Activated T-helper 17 cell treated with anti-CD3 and anti-CD28 coated beads, Interleukin-2, amount 50 U/mL, for 72 hours (primary cell): ENCODE measurements at regions not wholly inside any gene's neighbourhood (a gene's known extent, or its start where the extent isn't known, plus 50 kb on each side); places are given as distances from the start of the nearest gene placed in this dataset.

Experiments used
- ATAC-seq: fragments of 150-1000 bp; cut with Tn5 transposase; replicated peaks from 2 replicates; pipeline ENCODE4 v1.10.0; 2021; ENCODE audit warnings: mild to moderate bottlenecking, moderate library complexity
- H3K27ac Mint-ChIP-seq: one replicate; pipeline ENCODE4 v1.8.0; 2022; ENCODE audit warnings: mixed read lengths
- H3K27me3 Mint-ChIP-seq: one replicate; pipeline ENCODE4 v1.8.0; 2022; ENCODE audit warnings: mixed read lengths
- H3K36me3 Mint-ChIP-seq: one replicate; pipeline ENCODE4 v1.8.0; 2022; ENCODE audit warnings: low read depth, mild to moderate bottlenecking, mixed read lengths
- H3K4me1 Mint-ChIP-seq: one replicate; pipeline ENCODE4 v1.8.0; 2022; ENCODE audit warnings: mixed read lengths
- H3K4me3 Mint-ChIP-seq: one replicate; pipeline ENCODE4 v1.8.0; 2022; ENCODE audit warnings: mild to moderate bottlenecking, mixed read lengths
- H3K9me3 Mint-ChIP-seq: one replicate; pipeline ENCODE4 v1.8.0; 2022; ENCODE audit warnings: mixed read lengths

GRCh38 chr15:26166429-26166828, 303.3 kb upstream of the ATP10A start:
- Mint-ChIP-seq H3K4me3 (no peak overlapping the region), H3K27ac (no peak overlapping the region), H3K27me3 (peaks cover 16% of the 10 kb centered on the region), H3K36me3 (no peaks in the 10 kb centered on the region), H3K4me1 (no peaks in the 10 kb centered on the region), H3K9me3 (no peaks in the 10 kb centered on the region)
- no peak for ATAC-seq

GRCh38 chr15:26165546-26165945, 302.4 kb upstream of the ATP10A start:
- Mint-ChIP-seq H3K4me1 (no peaks in the 10 kb centered on the region), H3K27ac (no peak overlapping the region), H3K4me3 (no peak overlapping the region), H3K36me3 (no peaks in the 10 kb centered on the region), H3K9me3 (no peaks in the 10 kb centered on the region), H3K27me3 (peaks cover 16% of the 10 kb centered on the region)
- ATAC-seq, result no peak

DNA sequence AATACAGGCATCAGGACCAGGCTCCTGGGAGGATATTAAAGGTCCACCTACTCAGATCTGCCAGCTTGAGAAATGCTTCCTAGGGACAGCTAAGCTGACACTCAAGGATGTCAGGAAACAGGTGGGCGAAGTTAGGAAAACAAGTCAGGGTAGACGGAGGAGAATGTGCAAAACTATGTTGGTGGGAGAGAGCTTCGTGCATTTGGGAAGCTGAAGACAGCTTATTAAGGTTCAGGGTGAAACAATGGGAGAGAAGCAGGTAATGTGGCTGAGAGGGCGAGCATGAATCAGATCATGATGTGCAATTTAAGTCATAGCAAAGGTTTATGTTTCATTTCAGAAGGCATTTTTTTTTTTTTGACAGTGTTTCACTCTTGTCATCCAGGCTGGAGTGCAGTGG, 297.2 kb upstream of the ATP10A start:
- Mint-ChIP-seq H3K4me1 (no peaks in the 10 kb centered on the region), H3K36me3 (no peaks in the 10 kb centered on the region), H3K27ac (no peak overlapping the region), H3K4me3 (no peak overlapping the region), H3K27me3 (peaks cover 34% of the 10 kb centered on the region), H3K9me3 (no peaks in the 10 kb centered on the region)
- ATAC-seq, result no peak

- Mint-ChIP-seq H3K4me1 (no peaks in the 10 kb centered on the region), H3K4me3 (no peak overlapping the region), H3K27me3 (peaks cover 39% of the 10 kb centered on the region), H3K36me3 (no peaks in the 10 kb centered on the region), H3K27ac (no peak overlapping the region), H3K9me3 (peaks cover 7% of the 10 kb centered on the region)
- no peak for ATAC-seq
These were observed 295.0 kb upstream of the ATP10A start for GRCh38 chr15:26158176-26158575.

- no peaks in the 10 kb centered on the region for H3K4me1 Mint-ChIP-seq
- H3K27me3 Mint-ChIP-seq, result peaks cover 45% of the 10 kb centered on the region
- no peak overlapping the region for H3K4me3 Mint-ChIP-seq
- H3K9me3 Mint-ChIP-seq, result peaks cover 9% of the 10 kb centered on the region
- no peak for ATAC-seq
- H3K36me3 Mint-ChIP-seq, result no peaks in the 10 kb centered on the region
- no peak overlapping the region for H3K27ac Mint-ChIP-seq
These were observed 294.0 kb upstream of the ATP10A start for GRCh38 chr15:26157081-26157480.

DNA sequence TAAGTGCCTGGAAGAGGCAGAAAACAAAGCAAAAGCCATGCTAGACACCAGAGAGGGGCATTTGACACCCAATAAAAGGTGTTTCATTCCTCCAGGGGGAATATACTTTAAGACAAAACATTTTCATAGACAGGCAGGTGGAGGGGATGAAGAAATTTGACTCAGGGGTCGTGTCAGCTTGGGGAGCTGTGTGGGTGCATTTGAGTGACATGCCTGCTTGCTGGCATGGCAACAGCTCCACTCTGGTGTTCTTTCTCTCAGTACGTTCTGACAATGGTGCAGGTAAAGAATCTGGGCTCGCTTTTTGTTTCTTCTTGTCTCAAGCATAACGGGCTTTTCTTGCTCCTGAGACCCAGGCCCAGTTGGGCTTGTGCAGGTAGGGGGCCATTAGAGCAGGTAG, 292.9 kb upstream of the ATP10A start:
- ATAC-seq, result no peak
- Mint-ChIP-seq H3K4me1 (no peaks in the 10 kb centered on the region), H3K4me3 (no peak overlapping the region), H3K36me3 (no peaks in the 10 kb centered on the region), H3K27ac (no peak overlapping the region), H3K27me3 (peaks cover 44% of the 10 kb centered on the region), H3K9me3 (peaks cover 9% of the 10 kb centered on the region)

- Mint-ChIP-seq H3K27ac (no peak overlapping the region), H3K36me3 (no peaks in the 10 kb centered on the region), H3K4me3 (no peak overlapping the region), H3K9me3 (peaks cover 4% of the 10 kb centered on the region), H3K27me3 (peaks cover 41% of the 10 kb centered on the region), H3K4me1 (no peaks in the 10 kb centered on the region)
- no peak for ATAC-seq
These were observed 285.2 kb upstream of the ATP10A start for GRCh38 chr15:26148156-26148860.

GRCh38 chr15:26146202-26146601, 283.1 kb upstream of the ATP10A start:
- Mint-ChIP-seq H3K4me1 (no peaks in the 10 kb centered on the region), H3K27me3 (peaks cover 37% of the 10 kb centered on the region), H3K27ac (no peak overlapping the region), H3K36me3 (no peaks in the 10 kb centered on the region), H3K4me3 (no peak overlapping the region), H3K9me3 (no peaks in the 10 kb centered on the region)
- no peak for ATAC-seq

DNA sequence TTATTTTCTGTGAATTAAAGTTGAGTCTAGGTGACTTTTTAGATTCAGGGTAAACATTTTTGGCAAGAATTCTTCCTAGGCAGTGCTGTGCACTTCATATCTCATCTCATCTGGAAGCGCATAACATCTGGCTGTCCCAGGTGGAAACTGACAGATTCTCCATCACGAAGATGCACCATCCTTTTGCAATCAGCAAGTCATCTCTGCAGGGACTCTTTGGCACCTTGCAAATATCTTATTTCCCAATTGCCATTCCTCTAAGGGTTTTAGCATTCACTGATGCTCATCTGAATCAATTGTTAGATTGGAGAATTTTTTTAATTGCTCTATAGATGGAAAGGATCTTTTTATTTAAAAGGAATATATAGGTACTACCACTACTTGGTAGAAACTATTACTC, 282.7 kb upstream of the ATP10A start:
- Mint-ChIP-seq H3K9me3 (no peaks in the 10 kb centered on the region), H3K27ac (no peak overlapping the region), H3K27me3 (peaks cover 34% of the 10 kb centered on the region), H3K4me3 (no peak overlapping the region), H3K36me3 (no peaks in the 10 kb centered on the region), H3K4me1 (no peaks in the 10 kb centered on the region)
- no peak for ATAC-seq

GRCh38 chr15:26144836-26145235, 281.7 kb upstream of the ATP10A start:
- H3K4me1 Mint-ChIP-seq, result no peaks in the 10 kb centered on the region
- ATAC-seq, result no peak
- H3K36me3 Mint-ChIP-seq, result no peaks in the 10 kb centered on the region
- peaks cover 31% of the 10 kb centered on the region for H3K27me3 Mint-ChIP-seq
- no peak overlapping the region for H3K4me3 Mint-ChIP-seq
- H3K9me3 Mint-ChIP-seq, result no peaks in the 10 kb centered on the region
- H3K27ac Mint-ChIP-seq, result no peak overlapping the region

- H3K4me3 Mint-ChIP-seq, result no peak overlapping the region
- no peaks in the 10 kb centered on the region for H3K36me3 Mint-ChIP-seq
- no peaks in the 10 kb centered on the region for H3K9me3 Mint-ChIP-seq
- H3K27me3 Mint-ChIP-seq, result peaks cover 25% of the 10 kb centered on the region
- no peaks in the 10 kb centered on the region for H3K4me1 Mint-ChIP-seq
- no peak overlapping the region for H3K27ac Mint-ChIP-seq
- no peak for ATAC-seq
These were observed 280.1 kb upstream of the ATP10A start for GRCh38 chr15:26143221-26143620.

DNA sequence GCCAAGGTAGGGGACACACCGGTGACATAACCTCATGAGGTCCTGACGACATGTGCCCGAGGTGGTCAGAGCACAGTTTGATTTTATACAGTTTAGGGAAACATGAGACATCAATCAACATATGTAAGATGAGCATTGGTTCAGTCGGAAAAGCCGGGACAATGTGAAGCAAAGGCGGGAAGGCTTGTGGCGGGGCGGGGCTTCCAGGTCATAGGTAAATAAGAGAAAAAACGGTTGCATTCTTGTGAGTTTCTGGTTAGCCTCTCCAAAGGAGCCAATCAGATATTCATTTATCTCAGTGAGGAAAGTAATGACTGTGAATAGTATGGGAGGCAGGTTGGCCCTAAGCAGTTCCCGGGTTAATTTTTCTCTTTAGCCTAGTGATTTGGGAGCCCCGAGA, 271.7 kb upstream of the ATP10A start:
- ATAC-seq, result no peak
- peaks cover 25% of the 10 kb centered on the region for H3K27me3 Mint-ChIP-seq
- no peak overlapping the region for H3K27ac Mint-ChIP-seq
- H3K4me1 Mint-ChIP-seq, result no peaks in the 10 kb centered on the region
- H3K36me3 Mint-ChIP-seq, result no peaks in the 10 kb centered on the region
- H3K9me3 Mint-ChIP-seq, result no peaks in the 10 kb centered on the region
- no peak overlapping the region for H3K4me3 Mint-ChIP-seq

GRCh38 chr15:26134152-26134551, 271.0 kb upstream of the ATP10A start:
- Mint-ChIP-seq H3K4me1 (no peaks in the 10 kb centered on the region), H3K9me3 (no peaks in the 10 kb centered on the region), H3K27ac (no peak overlapping the region), H3K4me3 (no peak overlapping the region), H3K36me3 (no peaks in the 10 kb centered on the region), H3K27me3 (peaks cover 25% of the 10 kb centered on the region)
- no peak for ATAC-seq

- H3K4me3 Mint-ChIP-seq, result no peak overlapping the region
- H3K36me3 Mint-ChIP-seq, result no peaks in the 10 kb centered on the region
- no peaks in the 10 kb centered on the region for H3K4me1 Mint-ChIP-seq
- H3K9me3 Mint-ChIP-seq, result no peaks in the 10 kb centered on the region
- ATAC-seq, result no peak
- H3K27ac Mint-ChIP-seq, result no peak overlapping the region
- H3K27me3 Mint-ChIP-seq, result peaks cover 24% of the 10 kb centered on the region
These were observed 269.7 kb upstream of the ATP10A start for GRCh38 chr15:26132811-26133210.

DNA sequence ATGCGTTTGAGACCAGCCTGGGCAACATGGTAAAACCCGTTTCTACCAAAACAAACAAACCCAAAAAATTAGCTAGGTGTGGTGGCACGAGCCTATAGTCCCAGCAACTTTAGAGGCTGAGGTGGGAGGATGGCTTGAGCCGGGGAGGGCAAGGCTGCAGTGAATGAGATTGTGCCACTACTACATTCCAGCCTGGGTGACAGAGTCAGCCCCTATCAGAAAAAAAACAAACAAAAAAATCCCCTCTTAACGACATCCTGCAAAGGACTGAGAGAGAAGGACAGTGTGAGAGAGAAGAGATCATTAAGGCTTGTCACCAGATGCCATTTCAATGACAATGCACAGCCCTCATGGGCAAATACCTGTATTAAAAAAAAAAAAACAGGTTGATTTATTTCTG, 266.7 kb upstream of the ATP10A start:
- Mint-ChIP-seq H3K36me3 (no peaks in the 10 kb centered on the region), H3K9me3 (no peaks in the 10 kb centered on the region), H3K27me3 (peaks cover 25% of the 10 kb centered on the region), H3K27ac (no peak overlapping the region), H3K4me3 (no peak overlapping the region), H3K4me1 (no peaks in the 10 kb centered on the region)
- no peak for ATAC-seq

DNA sequence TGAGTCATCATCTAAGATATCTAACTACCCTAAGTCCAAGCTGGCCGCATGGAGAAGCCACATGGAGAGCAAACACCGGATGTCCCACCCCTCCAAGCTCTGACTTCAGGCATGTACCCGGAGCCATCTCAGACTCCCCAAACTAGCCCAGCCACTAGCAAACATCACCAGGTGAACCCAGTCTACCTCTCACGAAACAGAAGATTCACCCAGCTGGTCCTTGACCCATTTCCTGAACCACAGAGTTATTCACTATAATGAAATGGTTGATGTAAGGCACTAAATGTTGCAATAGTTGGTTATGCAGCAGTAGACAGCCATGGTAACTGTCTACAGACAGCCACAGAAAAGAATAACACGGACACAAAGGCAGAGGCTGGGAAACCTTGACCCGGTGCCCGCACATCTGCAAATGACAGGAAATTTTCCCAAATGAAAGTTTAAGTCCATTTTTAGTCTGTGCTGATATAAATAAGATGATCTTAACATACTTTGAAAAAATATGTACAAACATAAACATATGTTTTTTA, 265.5 kb upstream of the ATP10A start:
- Mint-ChIP-seq H3K9me3 (no peaks in the 10 kb centered on the region), H3K4me3 (no peak overlapping the region), H3K36me3 (no peaks in the 10 kb centered on the region), H3K27ac (no peak overlapping the region), H3K27me3 (peaks cover 19% of the 10 kb centered on the region), H3K4me1 (no peaks in the 10 kb centered on the region)
- no peak for ATAC-seq
